ENCODE measurements at regions not wholly inside any gene's neighbourhood (a gene's known extent, or its start where the extent isn't known, plus 50 kb on each side); places are given as distances from the start of the nearest gene placed in this dataset.

DNA sequence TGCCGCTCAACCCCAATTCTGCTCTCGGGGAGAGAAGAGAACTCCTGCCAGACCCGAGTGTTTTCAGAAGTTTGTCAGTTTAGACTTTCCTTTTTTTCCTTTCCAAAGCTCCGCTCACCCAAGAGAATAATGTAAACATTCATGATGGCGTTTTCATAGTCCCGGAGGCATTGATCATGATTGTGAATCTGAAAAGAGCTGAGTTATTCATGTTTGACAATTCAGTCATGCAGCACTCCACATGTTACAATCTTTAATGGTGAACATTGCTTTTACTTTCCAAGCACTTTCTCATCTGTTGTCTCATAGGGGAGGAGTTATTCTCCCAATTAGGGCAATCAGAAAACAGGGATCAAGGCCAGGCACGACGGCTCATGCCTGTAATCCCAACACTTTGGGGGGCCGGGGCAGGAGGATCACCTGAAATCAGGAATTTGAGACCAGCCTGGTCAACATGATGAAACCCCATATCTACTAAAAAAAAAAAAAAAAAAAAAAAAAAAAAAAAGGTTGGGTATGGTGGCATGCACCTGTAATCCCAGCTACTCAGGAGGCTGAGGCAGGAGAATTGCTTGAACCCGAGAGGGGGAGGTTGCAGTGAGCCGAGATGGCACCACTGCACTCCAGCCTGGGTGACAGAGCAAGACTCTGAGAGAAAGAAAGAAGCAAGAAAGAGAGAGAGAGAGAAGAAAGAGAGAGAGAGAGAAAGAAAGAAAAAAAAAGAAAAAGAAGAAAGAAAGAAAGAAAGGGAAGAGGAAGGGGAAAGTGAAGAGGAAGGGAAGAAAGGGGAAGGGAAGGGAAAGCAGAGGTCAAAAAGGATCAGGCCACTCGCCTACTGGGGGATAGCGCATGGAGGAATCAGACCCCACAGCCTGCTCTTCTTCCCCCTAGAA, 70.0 kb upstream of the TNRC6C start:
- TF ChIP-seq, protein P1, sequence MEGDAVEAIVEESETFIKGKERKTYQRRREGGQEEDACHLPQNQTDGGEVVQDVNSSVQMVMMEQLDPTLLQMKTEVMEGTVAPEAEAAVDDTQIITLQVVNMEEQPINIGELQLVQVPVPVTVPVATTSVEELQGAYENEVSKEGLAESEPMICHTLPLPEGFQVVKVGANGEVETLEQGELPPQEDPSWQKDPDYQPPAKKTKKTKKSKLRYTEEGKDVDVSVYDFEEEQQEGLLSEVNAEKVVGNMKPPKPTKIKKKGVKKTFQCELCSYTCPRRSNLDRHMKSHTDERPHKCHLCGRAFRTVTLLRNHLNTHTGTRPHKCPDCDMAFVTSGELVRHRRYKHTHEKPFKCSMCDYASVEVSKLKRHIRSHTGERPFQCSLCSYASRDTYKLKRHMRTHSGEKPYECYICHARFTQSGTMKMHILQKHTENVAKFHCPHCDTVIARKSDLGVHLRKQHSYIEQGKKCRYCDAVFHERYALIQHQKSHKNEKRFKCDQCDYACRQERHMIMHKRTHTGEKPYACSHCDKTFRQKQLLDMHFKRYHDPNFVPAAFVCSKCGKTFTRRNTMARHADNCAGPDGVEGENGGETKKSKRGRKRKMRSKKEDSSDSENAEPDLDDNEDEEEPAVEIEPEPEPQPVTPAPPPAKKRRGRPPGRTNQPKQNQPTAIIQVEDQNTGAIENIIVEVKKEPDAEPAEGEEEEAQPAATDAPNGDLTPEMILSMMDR (IDR thresholded peaks at IDR 0.05) = no peak
- TF ChIP-seq POLR2A (IDR thresholded peaks at IDR 0.05) = no peak
